SH-SY5Y (cell line): ENCODE measurements at regions not wholly inside any gene's neighbourhood (a gene's known extent, or its start where the extent isn't known, plus 50 kb on each side); places are given as distances from the start of the nearest gene placed in this dataset.

Experiments used
- GATA2 ChIP-seq: IDR thresholded peaks from 2 replicates; pipeline ENCODE4 v1.6.1; 2011; ENCODE audit warnings: mild to moderate bottlenecking, low read depth, low read length
- GATA3 ChIP-seq: IDR thresholded peaks from 2 replicates; pipeline ENCODE4 v1.6.1; 2011; ENCODE audit warnings: low read depth, mild to moderate bottlenecking, low read length, moderate library complexity

GRCh38 chr20:23159256-23159946 lies 73.3 kb upstream of the CD93 start:
- TF ChIP-seq GATA3, result no peak
- no peak for TF ChIP-seq GATA2

DNA sequence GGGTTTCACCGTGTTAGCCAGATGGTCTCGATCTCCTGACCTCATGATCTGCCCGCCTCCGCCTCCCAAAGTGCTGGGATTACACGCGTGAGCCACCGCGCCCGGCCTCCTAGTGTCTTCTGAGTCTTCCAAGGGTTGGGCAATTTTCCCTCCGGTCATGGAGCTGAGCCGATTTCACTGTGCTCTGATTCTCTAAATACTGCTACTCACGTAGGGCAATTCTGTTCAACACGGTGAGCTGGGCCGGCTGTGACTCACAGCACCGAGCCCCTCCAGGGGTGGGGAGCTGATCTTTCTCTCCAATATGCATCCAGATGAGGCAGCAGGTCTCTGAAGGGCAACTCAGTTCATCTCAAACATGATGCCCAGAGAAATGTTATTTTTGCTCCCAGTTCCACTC lies 71.6 kb upstream of the CD93 start:
- TF ChIP-seq GATA3, result no peak
- no peak for TF ChIP-seq GATA2

GRCh38 chr20:23156842-23157423 lies 70.8 kb upstream of the CD93 start:
- TF ChIP-seq GATA3, result no peak
- TF ChIP-seq GATA2, result no peak

- TF ChIP-seq GATA2 (no peak), GATA3 (no peak)
These were observed 70.2 kb upstream of the CD93 start for GRCh38 chr20:23156170-23156841.

- TF ChIP-seq GATA2 (no peak), GATA3 (no peak)
These were observed 69.0 kb upstream of the CD93 start for GRCh38 chr20:23155141-23155590.

DNA sequence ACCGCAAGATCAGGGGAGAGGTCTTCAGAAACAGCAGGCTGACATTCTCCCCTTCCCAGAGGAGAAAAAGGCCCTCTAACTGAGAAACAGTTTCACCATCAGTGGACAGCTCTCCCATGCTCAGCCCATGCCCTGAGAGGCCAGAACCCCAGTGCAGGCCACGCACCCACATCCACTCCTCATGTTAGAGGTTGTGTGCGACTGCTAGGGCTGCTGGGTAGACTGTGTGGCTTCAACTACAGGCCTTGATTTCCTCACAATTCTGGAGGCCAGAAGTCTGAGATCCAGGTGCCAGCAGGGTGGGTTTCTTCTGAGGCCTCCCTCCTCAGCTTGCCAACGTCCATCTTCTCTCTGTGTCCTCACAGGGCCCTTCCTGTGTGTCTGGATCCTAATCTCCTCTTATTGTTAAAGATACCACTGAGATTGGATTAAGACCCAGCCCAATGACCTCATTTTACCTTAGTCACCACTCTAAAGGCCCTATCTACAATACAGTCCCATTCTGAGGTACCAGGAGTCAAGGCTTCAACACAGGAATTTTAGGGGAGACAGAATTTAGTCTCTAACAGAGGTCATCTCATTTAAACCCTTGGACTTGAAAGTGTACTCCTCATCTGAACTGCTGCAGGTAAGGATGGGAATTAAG lies 67.7 kb upstream of the CD93 start:
- TF ChIP-seq GATA2 (no peak), GATA3 (no peak)

DNA sequence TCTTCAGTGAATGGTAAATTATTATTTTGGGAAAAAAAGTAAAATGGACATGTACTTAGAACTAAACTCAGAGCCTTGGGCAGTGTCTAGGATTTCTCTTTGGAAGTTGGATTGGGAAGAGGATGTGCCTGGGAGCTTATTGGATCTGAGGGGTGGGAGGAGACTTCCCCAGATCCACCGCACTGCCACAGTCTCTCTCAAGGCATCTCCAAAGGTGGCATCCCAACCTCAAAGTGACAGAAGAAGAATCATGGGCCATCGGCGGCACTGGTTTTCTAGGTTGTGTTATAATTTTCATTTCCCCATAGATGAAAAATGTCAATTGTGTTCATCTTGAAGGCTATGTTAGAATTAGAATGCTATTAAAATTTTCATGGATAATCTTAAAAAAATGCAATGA lies 66.8 kb upstream of the CD93 start:
- TF ChIP-seq GATA3, result no peak
- no peak for TF ChIP-seq GATA2

GRCh38 chr20:23152308-23152892 lies 66.3 kb upstream of the CD93 start:
- TF ChIP-seq GATA3 (no peak), GATA2 (no peak)

- no peak for TF ChIP-seq GATA3
- no peak for TF ChIP-seq GATA2
These were observed 65.8 kb upstream of the CD93 start for GRCh38 chr20:23151885-23152284.

DNA sequence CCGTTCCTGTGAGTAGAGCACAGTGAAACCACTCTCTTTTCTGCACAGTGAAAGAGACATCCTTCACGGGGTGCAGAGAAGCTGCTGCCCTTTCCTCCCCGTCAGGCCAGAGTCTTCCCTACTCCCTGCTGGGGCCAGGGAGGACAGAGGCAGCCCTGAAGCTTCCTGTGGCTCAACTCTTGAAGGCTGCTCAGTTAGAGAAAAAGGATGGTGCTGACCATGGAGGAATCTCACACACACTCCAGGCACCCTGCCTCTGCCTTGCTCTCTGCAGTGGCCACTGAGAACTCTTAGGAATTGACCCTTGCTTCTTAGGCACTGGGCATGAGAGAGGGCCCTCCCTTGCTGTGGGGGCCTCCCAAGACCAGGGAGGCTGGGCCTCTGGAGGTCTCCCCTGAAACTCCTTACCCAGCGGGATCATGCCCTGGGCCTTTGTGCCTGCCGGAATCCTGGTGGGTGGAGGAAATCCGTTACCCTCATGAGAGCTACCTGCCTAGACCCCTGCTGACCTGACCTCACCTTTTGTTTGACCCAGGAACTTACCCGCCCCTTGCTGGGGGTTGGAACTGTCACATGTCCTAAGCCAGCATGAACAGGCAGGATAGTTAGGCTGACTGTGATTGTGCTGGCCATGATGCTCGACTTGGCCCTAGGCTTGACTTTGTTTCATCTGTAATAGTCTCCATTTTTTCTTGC lies 65.0 kb upstream of the CD93 start:
- TF ChIP-seq GATA3 (no peak), GATA2 (no peak)

GRCh38 chr20:23150304-23151007 lies 64.3 kb upstream of the CD93 start:
- TF ChIP-seq GATA2, result no peak

DNA sequence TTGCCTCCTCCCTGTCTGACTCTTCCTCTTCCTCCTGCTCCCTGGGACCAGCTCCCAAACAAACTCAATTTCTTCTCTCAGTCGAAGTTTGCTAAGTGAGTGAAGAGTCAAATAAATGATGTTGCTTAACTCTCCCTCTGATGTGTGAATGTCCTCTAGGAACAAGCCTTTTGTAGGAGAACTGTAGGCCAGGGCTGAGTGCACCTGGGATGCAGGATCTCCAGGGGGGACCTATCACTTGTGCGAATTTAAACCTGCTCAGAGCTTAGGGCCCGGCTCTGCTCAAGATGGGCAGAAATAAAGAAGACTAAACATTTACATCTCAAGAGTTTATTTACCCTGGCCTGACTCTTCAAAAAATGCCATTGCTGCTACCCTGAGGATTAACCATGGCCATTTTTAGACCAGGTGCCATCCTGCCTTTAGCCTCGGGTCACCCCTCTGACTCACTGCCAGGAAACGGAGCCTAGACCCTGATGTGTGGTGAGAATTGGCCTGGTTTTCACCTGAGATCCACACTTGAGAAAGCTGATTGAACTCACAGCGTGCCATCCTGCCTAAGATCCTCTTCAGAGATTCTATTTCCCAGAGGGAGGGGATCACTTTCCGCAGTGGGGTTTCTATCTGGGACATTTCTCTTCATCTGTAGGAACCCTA lies 63.6 kb upstream of the CD93 start:
- no peak for TF ChIP-seq GATA2
- no peak for TF ChIP-seq GATA3

DNA sequence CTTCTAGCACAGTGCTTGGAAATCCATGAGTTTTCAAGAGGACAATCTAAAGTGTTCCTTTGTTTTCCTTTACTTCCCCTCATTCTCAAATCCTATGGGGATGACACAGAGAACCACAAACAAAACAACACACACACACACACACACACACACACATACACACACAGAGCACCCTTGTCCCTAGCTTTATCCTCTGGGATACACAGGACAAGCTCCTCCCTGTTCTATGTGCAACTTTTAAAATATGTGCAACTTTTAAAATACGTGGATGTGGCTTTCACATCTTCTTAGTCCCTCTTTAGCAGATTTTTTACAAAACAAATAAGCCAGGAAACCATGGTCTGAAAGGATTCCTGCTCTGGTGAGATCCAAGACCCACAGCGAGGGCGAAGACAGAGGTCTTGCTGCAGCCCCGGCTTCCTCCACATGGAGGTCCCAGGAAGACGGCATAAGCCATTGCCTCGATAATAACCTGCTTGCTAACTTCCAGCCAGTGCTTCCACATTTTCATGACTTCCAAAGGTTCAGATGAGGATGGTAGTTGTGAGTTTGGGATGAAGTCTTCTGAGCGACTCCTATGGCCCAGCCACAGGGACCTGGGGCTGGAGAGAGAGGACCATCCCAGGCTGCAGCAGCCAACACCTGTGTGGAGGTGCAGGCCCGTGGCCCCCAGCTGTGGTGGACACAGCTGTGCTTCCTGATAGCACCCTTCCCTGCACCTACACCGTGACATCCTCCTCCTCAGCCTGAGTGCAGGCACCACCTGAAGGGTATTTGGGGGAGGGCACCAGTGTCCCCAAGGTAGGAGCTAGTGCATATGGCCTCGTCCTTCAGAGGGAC lies 62.8 kb upstream of the CD93 start:
- TF ChIP-seq GATA2 (no peak), GATA3 (no peak)
